HG03457 (cell line): ENCODE measurements at regions not wholly inside any gene's neighbourhood (a gene's known extent, or its start where the extent isn't known, plus 50 kb on each side); places are given as distances from the start of the nearest gene placed in this dataset.
"Not testable (repeated sequence)": the region's sequence is repeated elsewhere in the genome, so short reads cannot be mapped to it uniquely, and the experiment has no call there.

Source experiments
- ATAC-seq: cut with Tn5 transposase; IDR thresholded peaks from one replicate; pipeline ENCODE4 v1.9.1; 2021; ENCODE audit warnings: moderate number of reproducible peaks; ENCODE audit not compliant: unreplicated experiment

GRCh38 chr2:220374282-220374681, 746.9 kb downstream of the SLC4A3 start:
- ATAC-seq: no peak

- ATAC-seq: no peak
These were observed 750.2 kb downstream of the SLC4A3 start for GRCh38 chr2:220377482-220378155.

- not testable (repeated sequence) for ATAC-seq
These were observed 760.3 kb downstream of the SLC4A3 start for GRCh38 chr2:220387758-220388157.

GRCh38 chr2:220393711-220394110, 766.3 kb downstream of the SLC4A3 start:
- no peak for ATAC-seq

GRCh38 chr2:220394433-220394832, 767.0 kb downstream of the SLC4A3 start:
- no peak for ATAC-seq

- no peak for ATAC-seq
These were observed 768.9 kb downstream of the SLC4A3 start for GRCh38 chr2:220396287-220396686.

GRCh38 chr2:220410296-220410695, 782.9 kb downstream of the SLC4A3 start:
- ATAC-seq: no peak

- ATAC-seq: no peak
These were observed 790.1 kb downstream of the SLC4A3 start for GRCh38 chr2:220417503-220417902.

- ATAC-seq: no peak
These were observed 792.2 kb downstream of the SLC4A3 start for GRCh38 chr2:220419647-220420046.

- no peak for ATAC-seq
These were observed 793.4 kb downstream of the SLC4A3 start for GRCh38 chr2:220420820-220421219.

GRCh38 chr2:220422676-220423075, 795.2 kb downstream of the SLC4A3 start:
- no peak for ATAC-seq

- ATAC-seq: no peak
These were observed 797.1 kb downstream of the SLC4A3 start for GRCh38 chr2:220424561-220424960.

- ATAC-seq: no peak
These were observed 805.2 kb downstream of the SLC4A3 start for GRCh38 chr2:220432645-220433044.

GRCh38 chr2:220433131-220433530, 805.7 kb downstream of the SLC4A3 start:
- no peak for ATAC-seq

GRCh38 chr2:220434385-220434784, 807.0 kb downstream of the SLC4A3 start:
- no peak for ATAC-seq

- ATAC-seq: no peak
These were observed 810.5 kb downstream of the SLC4A3 start for GRCh38 chr2:220437938-220438337.

GRCh38 chr2:220440731-220441130, 813.3 kb downstream of the SLC4A3 start:
- no peak for ATAC-seq

- ATAC-seq: no peak
These were observed 814.0 kb downstream of the SLC4A3 start for GRCh38 chr2:220441404-220441803.

GRCh38 chr2:220442012-220442411, 814.6 kb downstream of the SLC4A3 start:
- no peak for ATAC-seq

- no peak for ATAC-seq
These were observed 818.1 kb downstream of the SLC4A3 start for GRCh38 chr2:220445429-220446105.

- ATAC-seq: no peak
These were observed 818.8 kb downstream of the SLC4A3 start for GRCh38 chr2:220446106-220446712.

GRCh38 chr2:220450846-220451245, 823.4 kb downstream of the SLC4A3 start:
- ATAC-seq: no peak
